ENCODE measurements at regions not wholly inside any gene's neighbourhood (a gene's known extent, or its start where the extent isn't known, plus 50 kb on each side); places are given as distances from the start of the nearest gene placed in this dataset.

- no peak overlapping the region for H3K4me2 ChIP-seq (ENCODE audit: insufficient read depth, insufficient read length, low read length)
- no peak overlapping the region for H3T11ph ChIP-seq (ENCODE audit: low read length)
- no peaks in the 10 kb centered on the region for H3K79me2 ChIP-seq (ENCODE audit: insufficient read depth, low read length)
- H2BK5ac ChIP-seq (ENCODE audit: insufficient read length, low read length), result no peak overlapping the region
- H3K14ac ChIP-seq (ENCODE audit: insufficient read depth, low read length), result no peak overlapping the region
- H3K9me3 ChIP-seq (ENCODE audit: control insufficient read depth, low read depth, low read length), result no peaks in the 10 kb centered on the region
- H2BK120ac ChIP-seq (ENCODE audit: low read depth, low read length, poor library complexity, severe bottlenecking), result no peak overlapping the region
- Mint-ChIP-seq H3K4me3 (no peak overlapping the region), H3K27me3 (ENCODE audit: low read depth) (no peaks in the 10 kb centered on the region), H3K9me3 (peaks cover 9 to 17% of the 10 kb centered on the region in 2 experiments; a peak in 3 of 5 replicates), H3K27ac (no peak overlapping the region), H3K4me1 (peaks cover 7% of the 10 kb centered on the region in 2 experiments), H3K36me3 (ENCODE audit: insufficient read depth in 1 of 3, low read depth in 3 of 3) (peaks cover 0 to 3% (median 0%) of the 10 kb centered on the region in 3 experiments; a peak in 3 of 7 replicates)
- no peak overlapping the region for H2AFZ ChIP-seq (ENCODE audit: low read length)
- H3K27ac ChIP-seq (ENCODE audit: insufficient read length, low read depth, low read length), result no peak overlapping the region
- no peak overlapping the region for H2BK12ac ChIP-seq (ENCODE audit: insufficient read length, low read depth, low read length)
- WGBS (ENCODE audit: extremely low coverage, insufficient read length, low lambda C conversion rate), result no CpG with 5 or more reads among the region's 1 CpG
- H3K4me1 ChIP-seq (ENCODE audit: insufficient read depth, low read length), result no peaks in the 10 kb centered on the region; the same call in 1 of the 2 replicates
- H3K23me2 ChIP-seq (ENCODE audit: insufficient read length, low read depth, low read length, poor library complexity, severe bottlenecking), result no peaks in the 10 kb centered on the region
- no peak overlapping the region for H2AK5ac ChIP-seq (ENCODE audit: insufficient read length, low read length)
- H3K79me1 ChIP-seq (ENCODE audit: insufficient read depth, low read depth, low read length, poor library complexity, severe bottlenecking), result no peaks in the 10 kb centered on the region
- DNase-seq, result no peak
- no peak overlapping the region for H2BK20ac ChIP-seq (ENCODE audit: low read depth, low read length, poor library complexity, severe bottlenecking)
- TF ChIP-seq CTCF (conservative IDR thresholded peaks at IDR 0.05), result no peak
- no peak overlapping the region for H3K56ac ChIP-seq (ENCODE audit: insufficient read length, low read depth, low read length)
- no peak overlapping the region for H3K18ac ChIP-seq (ENCODE audit: insufficient read length, low read depth, low read length)
- H4K5ac ChIP-seq (ENCODE audit: insufficient read length, low read depth, low read length), result no peak overlapping the region
- H4K8ac ChIP-seq (replicated peaks; ENCODE audit: insufficient read length, low read depth, low read length), result no peak overlapping the region
- no peak overlapping the region for H3K4ac ChIP-seq (ENCODE audit: low read depth, low read length)
- H4K20me1 ChIP-seq (ENCODE audit: control insufficient read depth, insufficient read depth, insufficient read length), result no peaks in the 10 kb centered on the region
- no peak overlapping the region for H4K91ac ChIP-seq (ENCODE audit: insufficient read length, low read depth, low read length)
- H3K9ac ChIP-seq (ENCODE audit: extremely low read depth, insufficient read length, low read length), result no peak overlapping the region
- no peak overlapping the region for H3K23ac ChIP-seq (ENCODE audit: insufficient read length, low read depth, low read length)
- H3K27me3 ChIP-seq (ENCODE audit: insufficient read depth, low read length), result no peaks in the 10 kb centered on the region
- H2BK15ac ChIP-seq (ENCODE audit: low read depth, low read length), result no peak overlapping the region
Measured at GRCh38 chr7:21996641-21997040, 50.9 kb upstream of the CDCA7L start.

Data from H9 (cell line).